Ureter (tissue), 1 donor: ENCODE measurements at regions not wholly inside any gene's neighbourhood (a gene's known extent, or its start where the extent isn't known, plus 50 kb on each side); places are given as distances from the start of the nearest gene placed in this dataset.

Experiments used
- DNase-seq: peaks from one replicate; pipeline ENCODE4 v3.0.0-alpha.2; 2020; ENCODE audit warnings: low spot score
- donor health status: DM: yes; HTN: yes; CAD: no.

- DNase-seq = no peak
Observed at GRCh38 chr13:74966814-74967424, 515.0 kb downstream of the TBC1D4 start.

- no peak for DNase-seq
Observed at GRCh38 chr13:74966275-74966674, 515.7 kb downstream of the TBC1D4 start.

- no peak for DNase-seq
Observed at GRCh38 chr13:74945637-74946036, 536.3 kb downstream of the TBC1D4 start.

GRCh38 chr13:74931698-74932433 is 550.1 kb downstream of the TBC1D4 start:
- no peak for DNase-seq

GRCh38 chr13:74930402-74931165 is 551.4 kb downstream of the TBC1D4 start:
- no peak for DNase-seq

GRCh38 chr13:74929436-74929835 is 552.5 kb downstream of the TBC1D4 start:
- DNase-seq = no peak

- DNase-seq = no peak
Observed at GRCh38 chr13:74927823-74928222, 554.1 kb downstream of the TBC1D4 start.

GRCh38 chr13:74922963-74923362 is 559.0 kb downstream of the TBC1D4 start:
- no peak for DNase-seq

- DNase-seq = no peak
Observed at GRCh38 chr13:74921326-74921725, 560.6 kb downstream of the TBC1D4 start.

GRCh38 chr13:74920920-74921319 is 561.0 kb downstream of the TBC1D4 start:
- DNase-seq = no peak

- DNase-seq = no peak
Observed at GRCh38 chr13:74920361-74920760, 561.6 kb downstream of the TBC1D4 start.

- no peak for DNase-seq
Observed at GRCh38 chr13:74919914-74920313, 562.1 kb downstream of the TBC1D4 start.

- DNase-seq = no peak
Observed at GRCh38 chr13:74912898-74913297, 569.1 kb downstream of the TBC1D4 start.

GRCh38 chr13:74910415-74910814 is 571.6 kb downstream of the TBC1D4 start:
- DNase-seq = no peak

- no peak for DNase-seq
Observed at GRCh38 chr13:74907788-74908187, 574.2 kb downstream of the TBC1D4 start.

- no peak for DNase-seq
Observed at GRCh38 chr13:74904556-74904955, 577.4 kb downstream of the TBC1D4 start.

- no peak for DNase-seq
Observed at GRCh38 chr13:74895042-74895796, 586.8 kb downstream of the TBC1D4 start.

GRCh38 chr13:74892096-74892495 is 589.9 kb downstream of the TBC1D4 start:
- no peak for DNase-seq

GRCh38 chr13:74891610-74892009 is 590.4 kb downstream of the TBC1D4 start:
- no peak for DNase-seq

GRCh38 chr13:74889321-74889720 is 592.6 kb downstream of the TBC1D4 start:
- no peak for DNase-seq

- DNase-seq = no peak
Observed at GRCh38 chr13:74886502-74886901, 595.5 kb downstream of the TBC1D4 start.

- no peak for DNase-seq
Observed at GRCh38 chr13:74883834-74884233, 598.1 kb downstream of the TBC1D4 start.
